ENCODE measurements at regions not wholly inside any gene's neighbourhood (a gene's known extent, or its start where the extent isn't known, plus 50 kb on each side); places are given as distances from the start of the nearest gene placed in this dataset.

DNA sequence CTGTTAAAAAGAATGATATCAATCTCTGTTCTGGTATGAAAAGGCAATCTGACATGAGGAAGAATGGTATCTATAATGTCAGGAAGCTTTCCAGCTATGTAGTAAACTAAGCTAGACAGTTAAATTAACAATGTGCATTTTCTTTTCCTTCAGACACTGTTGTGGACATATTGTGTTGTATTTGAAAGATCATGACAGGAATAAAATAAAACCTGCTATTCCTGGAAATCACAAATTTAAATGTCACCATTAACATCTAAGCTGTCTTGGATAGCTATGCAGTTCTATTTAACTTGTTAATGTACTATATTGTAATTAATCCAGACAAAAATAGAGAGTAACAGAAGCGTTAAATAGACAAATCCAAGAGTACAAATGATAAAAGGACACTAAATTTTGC is 297.4 kb upstream of the LUZP2 start:
- TF ChIP-seq, protein P1, sequence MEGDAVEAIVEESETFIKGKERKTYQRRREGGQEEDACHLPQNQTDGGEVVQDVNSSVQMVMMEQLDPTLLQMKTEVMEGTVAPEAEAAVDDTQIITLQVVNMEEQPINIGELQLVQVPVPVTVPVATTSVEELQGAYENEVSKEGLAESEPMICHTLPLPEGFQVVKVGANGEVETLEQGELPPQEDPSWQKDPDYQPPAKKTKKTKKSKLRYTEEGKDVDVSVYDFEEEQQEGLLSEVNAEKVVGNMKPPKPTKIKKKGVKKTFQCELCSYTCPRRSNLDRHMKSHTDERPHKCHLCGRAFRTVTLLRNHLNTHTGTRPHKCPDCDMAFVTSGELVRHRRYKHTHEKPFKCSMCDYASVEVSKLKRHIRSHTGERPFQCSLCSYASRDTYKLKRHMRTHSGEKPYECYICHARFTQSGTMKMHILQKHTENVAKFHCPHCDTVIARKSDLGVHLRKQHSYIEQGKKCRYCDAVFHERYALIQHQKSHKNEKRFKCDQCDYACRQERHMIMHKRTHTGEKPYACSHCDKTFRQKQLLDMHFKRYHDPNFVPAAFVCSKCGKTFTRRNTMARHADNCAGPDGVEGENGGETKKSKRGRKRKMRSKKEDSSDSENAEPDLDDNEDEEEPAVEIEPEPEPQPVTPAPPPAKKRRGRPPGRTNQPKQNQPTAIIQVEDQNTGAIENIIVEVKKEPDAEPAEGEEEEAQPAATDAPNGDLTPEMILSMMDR (IDR thresholded peaks at IDR 0.05), result no peak
- TF ChIP-seq EZH2phosphoT487 (IDR thresholded peaks at IDR 0.05) (no peak), EZH2 (IDR thresholded peaks at IDR 0.05) (no peak)

Data from neural progenitor cell (in vitro differentiated cells).